Trophoblast cell (in vitro differentiated cells and primary cell): ENCODE measurements at regions not wholly inside any gene's neighbourhood (a gene's known extent, or its start where the extent isn't known, plus 50 kb on each side); places are given as distances from the start of the nearest gene placed in this dataset.
"Not testable (repeated sequence)": the region's sequence is repeated elsewhere in the genome, so short reads cannot be mapped to it uniquely, and the experiment has no call there.

Source experiments
- DNase-seq, 2 donors: peaks; one replicate each; pipeline ENCODE4 v3.0.0-alpha.2; 2016
- H2AFZ ChIP-seq: 2 replicates; pipeline ENCODE4 v1.6.1; 2013; ENCODE audit warnings: low read length, moderate library complexity, mild to moderate bottlenecking; ENCODE audit not compliant: insufficient read depth, poor library complexity
- H2AK5ac ChIP-seq: 2 replicates; pipeline ENCODE4 v1.6.1; 2013; ENCODE audit warnings: mild to moderate bottlenecking, low read length
- H2BK120ac ChIP-seq: 2 replicates; pipeline ENCODE4 v1.6.1; 2013; ENCODE audit warnings: low read length, mild to moderate bottlenecking, moderate library complexity; ENCODE audit not compliant: insufficient read depth, poor library complexity
- H2BK12ac ChIP-seq: 2 replicates; pipeline ENCODE4 v1.6.1; 2013; ENCODE audit warnings: mild to moderate bottlenecking, low read length, moderate library complexity
- H2BK5ac ChIP-seq: 2 replicates; pipeline ENCODE4 v1.6.1; 2013; ENCODE audit warnings: low read length, low read depth, moderate library complexity, mild to moderate bottlenecking; ENCODE audit not compliant: poor library complexity
- H3K14ac ChIP-seq: 2 replicates; pipeline ENCODE4 v1.6.1; 2013; ENCODE audit warnings: mild to moderate bottlenecking, low read length
- H3K18ac ChIP-seq: 2 replicates; pipeline ENCODE4 v1.6.1; 2013; ENCODE audit warnings: mild to moderate bottlenecking, low read length
- H3K23ac ChIP-seq: 2 replicates; pipeline ENCODE4 v1.6.1; 2013; ENCODE audit warnings: low read length
- H3K27ac ChIP-seq: 2 replicates; pipeline ENCODE4 v1.5.1; 2013; ENCODE audit warnings: low read depth, mild to moderate bottlenecking, inconsistent platforms, low read length, moderate library complexity
- H3K27me3 ChIP-seq: 2 replicates; pipeline ENCODE4 v1.6.1; 2013; ENCODE audit warnings: inconsistent platforms, mild to moderate bottlenecking, low read length, moderate library complexity; ENCODE audit not compliant: insufficient read depth
- H3K36me3 ChIP-seq, 2 experiments: 1 replicate in 1 of 2; 2 replicates in 1 of 2; pipeline ENCODE4 v1.6.1; 2013; ENCODE audit warnings: low read length in 2 of 2, mild to moderate bottlenecking in 2 of 2, moderate library complexity in 1 of 2; ENCODE audit not compliant: insufficient read depth in 2 of 2, control insufficient read depth in 1 of 2
- H3K4ac ChIP-seq: 2 replicates; pipeline ENCODE4 v1.6.1; 2013; ENCODE audit warnings: low read depth, mild to moderate bottlenecking, low read length, moderate library complexity
- H3K4me1 ChIP-seq, 2 experiments: 1 replicate in 1 of 2; 2 replicates in 1 of 2; pipeline ENCODE4 v1.6.1; 2013; ENCODE audit warnings: low read length in 2 of 2, mild to moderate bottlenecking in 2 of 2, moderate library complexity in 1 of 2; ENCODE audit not compliant: insufficient read depth in 2 of 2, control insufficient read depth in 1 of 2
- H3K4me2 ChIP-seq: 2 replicates; pipeline ENCODE4 v1.6.1; 2013; ENCODE audit warnings: inconsistent platforms, mild to moderate bottlenecking, low read length, moderate library complexity
- H3K4me3 ChIP-seq: 2 replicates; pipeline ENCODE4 v1.5.1; 2013; ENCODE audit warnings: mild to moderate bottlenecking, low read depth, low read length, inconsistent platforms
- H3K79me1 ChIP-seq: one replicate; pipeline ENCODE4 v1.6.1; 2013; ENCODE audit warnings: low read length
- H3K79me2 ChIP-seq: 2 replicates; pipeline ENCODE4 v1.6.1; 2013; ENCODE audit warnings: low read length, mild to moderate bottlenecking; ENCODE audit not compliant: control insufficient read depth, insufficient read depth, poor library complexity
- H3K9ac ChIP-seq: 2 replicates; pipeline ENCODE4 v1.6.1; 2013; ENCODE audit warnings: mild to moderate bottlenecking, low read length
- H3K9me3 ChIP-seq: 2 replicates; pipeline ENCODE4 v1.6.1; 2013; ENCODE audit warnings: low read depth, mild to moderate bottlenecking, control low read depth, inconsistent platforms, low read length; ENCODE audit not compliant: insufficient read depth
- H4K12ac ChIP-seq: 2 replicates; pipeline ENCODE4 v1.6.1; 2013; ENCODE audit warnings: low read depth, mild to moderate bottlenecking, low read length, moderate library complexity
- H4K8ac ChIP-seq: 2 replicates; pipeline ENCODE4 v1.6.1; 2013; ENCODE audit warnings: low read depth, mild to moderate bottlenecking, low read length, moderate library complexity
- H4K91ac ChIP-seq: one replicate; pipeline ENCODE4 v1.6.1; 2013; ENCODE audit warnings: low read depth, mild to moderate bottlenecking, low read length, moderate library complexity
- WGBS: extraction: QIAGEN DNeasy Blood & Tissue Kit; methylation state at CpG from one replicate; pipeline ENCODE4 v1.1.7; 2013; ENCODE audit warnings: missing lambda C conversion rate; ENCODE audit not compliant: insufficient read length, insufficient coverage; ENCODE audit errors: extremely low coverage; 5-methylcytosine and 5-hydroxymethylcytosine counted together

- H3K9me3 ChIP-seq: peaks cover 2% of the 10 kb centered on the region
- H3K14ac ChIP-seq: no peak overlapping the region
- no peak overlapping the region for H4K91ac ChIP-seq
- H4K8ac ChIP-seq: no peak overlapping the region
- H3K9ac ChIP-seq: no peak overlapping the region
- no peak overlapping the region for H2BK12ac ChIP-seq
- no CpG with 5 or more reads among the region's 6 CpGs for WGBS
- no peak overlapping the region for H3K4me2 ChIP-seq
- peak; percentile 49 to 76 for DNase-seq
- H3K4me1 ChIP-seq: peaks cover 4 to 6% of the 10 kb centered on the region in 2 experiments
- H2AK5ac ChIP-seq: no peak overlapping the region
- H3K4ac ChIP-seq: no peak overlapping the region
- no peak overlapping the region for H3K18ac ChIP-seq
- no peak overlapping the region for H2BK120ac ChIP-seq
- H3K27ac ChIP-seq: peak overlapping the region; percentile 23
- H3K4me3 ChIP-seq: no peak overlapping the region
- no peaks in the 10 kb centered on the region for H3K79me2 ChIP-seq
- H2AFZ ChIP-seq: no peak overlapping the region
- no peak overlapping the region for H2BK5ac ChIP-seq
- no peaks in the 10 kb centered on the region for H3K27me3 ChIP-seq
- H3K36me3 ChIP-seq: no peaks in the 10 kb centered on the region
- H3K23ac ChIP-seq: no peak overlapping the region
- H4K12ac ChIP-seq: no peak overlapping the region
- H3K79me1 ChIP-seq: no peaks in the 10 kb centered on the region
Observed at GRCh38 chr1:232868793-232869491, 63.7 kb downstream of the MAP10 start.

DNA sequence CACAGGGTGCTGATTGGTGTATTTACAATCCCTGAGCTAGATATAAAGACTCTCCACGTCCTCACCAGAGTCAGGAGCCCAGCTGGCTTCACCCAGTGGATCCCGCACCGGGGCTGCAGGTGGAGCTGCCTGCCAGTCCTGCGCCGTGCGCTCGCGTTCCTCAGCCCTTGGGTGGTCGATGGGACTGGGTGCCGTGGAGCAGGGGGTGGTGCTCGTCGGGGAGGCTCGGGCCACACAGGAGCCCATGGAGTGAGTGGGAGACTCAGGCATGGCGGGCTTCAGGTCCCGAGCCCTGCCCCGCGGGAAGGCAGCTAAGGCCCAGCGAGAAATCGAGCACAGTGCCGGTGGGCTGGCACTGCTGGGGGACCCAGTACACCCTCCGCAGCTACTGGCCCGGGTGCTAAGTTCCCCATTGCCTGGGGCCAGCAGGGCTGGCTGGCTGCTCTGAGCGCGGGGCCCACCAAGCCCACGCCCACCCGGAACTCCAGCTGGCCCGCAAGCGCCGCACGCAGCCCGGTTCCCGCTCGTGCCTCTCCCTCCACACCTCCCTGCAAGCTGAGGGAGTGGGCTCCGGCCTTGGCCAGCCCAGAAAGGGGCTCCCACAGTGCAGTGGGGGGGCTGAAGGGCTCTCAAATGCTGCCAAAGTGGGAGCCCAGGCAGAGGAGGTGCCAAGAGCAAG, 66.2 kb downstream of the MAP10 start:
- H2BK120ac ChIP-seq: peak overlapping the region; percentile 43
- not testable (repeated sequence) for DNase-seq, H3K9me3 ChIP-seq, H4K8ac ChIP-seq, H3K36me3 ChIP-seq, H3K4me2 ChIP-seq, H3K18ac ChIP-seq, H3K79me1 ChIP-seq, H3K14ac ChIP-seq, H3K9ac ChIP-seq, H2AFZ ChIP-seq, H3K27ac ChIP-seq, H3K4me1 ChIP-seq, H3K27me3 ChIP-seq, H3K79me2 ChIP-seq, H2BK12ac ChIP-seq, H3K4ac ChIP-seq, H2AK5ac ChIP-seq, H3K4me3 ChIP-seq, H3K23ac ChIP-seq, H4K12ac ChIP-seq, H2BK5ac ChIP-seq
- peak overlapping the region; percentile 49 for H4K91ac ChIP-seq
- WGBS: no CpG with 5 or more reads among the region's 34 CpGs

DNA sequence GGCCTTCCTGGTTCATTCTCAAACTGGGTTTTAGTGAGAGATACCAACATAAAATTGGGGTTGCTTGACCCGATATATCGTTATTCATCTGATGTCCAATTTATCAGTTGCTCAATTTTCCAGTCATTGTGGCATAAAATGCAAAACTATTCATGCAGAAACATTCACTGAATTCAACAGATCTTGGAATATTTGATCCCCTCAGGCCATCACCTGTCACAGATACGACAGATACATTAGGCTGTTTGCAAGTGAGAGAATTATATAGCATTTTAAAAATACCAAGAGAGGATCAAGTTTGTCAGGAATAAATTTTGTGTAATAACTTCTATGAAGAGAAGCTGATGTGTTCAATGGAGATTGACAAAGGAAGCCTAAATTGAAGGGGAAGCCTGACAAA, 67.1 kb downstream of the MAP10 start:
- H2BK12ac ChIP-seq: no peak overlapping the region
- H2BK120ac ChIP-seq: no peak overlapping the region
- no peak overlapping the region for H2AK5ac ChIP-seq
- no peaks in the 10 kb centered on the region for H3K27me3 ChIP-seq
- no peak overlapping the region for H3K4me2 ChIP-seq
- H3K4me3 ChIP-seq: no peak overlapping the region
- H3K36me3 ChIP-seq: no peaks in the 10 kb centered on the region
- peaks cover 2% of the 10 kb centered on the region for H3K9me3 ChIP-seq
- H4K12ac ChIP-seq: no peak overlapping the region
- H3K9ac ChIP-seq: no peak overlapping the region
- no peak for DNase-seq
- no peaks in the 10 kb centered on the region for H3K79me1 ChIP-seq
- no CpG with 5 or more reads among the region's 3 CpGs for WGBS
- H2AFZ ChIP-seq: no peak overlapping the region
- no peaks in the 10 kb centered on the region for H3K79me2 ChIP-seq
- peaks cover 4 to 6% of the 10 kb centered on the region in 2 experiments for H3K4me1 ChIP-seq
- H3K23ac ChIP-seq: no peak overlapping the region
- no peak overlapping the region for H2BK5ac ChIP-seq
- no peak overlapping the region for H3K4ac ChIP-seq
- H3K27ac ChIP-seq: no peak overlapping the region
- no peak overlapping the region for H3K14ac ChIP-seq
- no peak overlapping the region for H4K91ac ChIP-seq
- no peak overlapping the region for H4K8ac ChIP-seq
- no peak overlapping the region for H3K18ac ChIP-seq

DNA sequence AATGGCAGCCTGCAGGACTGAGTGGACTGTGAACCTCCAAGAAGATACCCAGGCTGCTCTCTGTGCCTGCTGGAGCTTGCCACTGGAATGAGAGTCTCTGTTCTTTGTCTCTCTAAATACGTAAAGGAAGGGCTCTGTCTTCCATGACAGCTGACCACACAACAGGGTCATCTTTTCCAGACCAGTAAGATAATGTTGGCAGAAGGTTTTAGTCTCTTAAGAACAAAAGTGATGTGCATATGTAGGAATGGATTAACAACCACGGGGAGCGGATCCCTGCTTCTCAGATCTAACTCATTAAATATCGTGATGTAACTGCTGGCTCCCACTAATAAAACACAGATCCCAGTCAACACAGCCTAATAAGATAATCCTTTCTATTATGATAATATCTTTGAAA, 67.5 kb downstream of the MAP10 start:
- Histone ChIP-seq H4K12ac (no peak overlapping the region), H3K79me1 (no peaks in the 10 kb centered on the region), H4K8ac (no peak overlapping the region), H3K4me2 (no peak overlapping the region), H2BK12ac (no peak overlapping the region), H3K14ac (no peak overlapping the region), H3K23ac (no peak overlapping the region), H3K36me3 (no peaks in the 10 kb centered on the region), H3K9ac (no peak overlapping the region), H3K9me3 (peaks cover 2% of the 10 kb centered on the region), H2AK5ac (no peak overlapping the region), H2BK120ac (no peak overlapping the region), H3K4ac (no peak overlapping the region), H3K27me3 (no peaks in the 10 kb centered on the region), H2BK5ac (no peak overlapping the region), H3K18ac (no peak overlapping the region), H3K4me1 (peaks cover 4 to 6% of the 10 kb centered on the region in 2 experiments), H2AFZ (no peak overlapping the region), H3K27ac (no peak overlapping the region), H4K91ac (no peak overlapping the region), H3K4me3 (no peak overlapping the region), H3K79me2 (no peaks in the 10 kb centered on the region)
- no peak for DNase-seq
- no CpG with 5 or more reads among the region's 4 CpGs for WGBS
